ENCODE measurements at regions not wholly inside any gene's neighbourhood (a gene's known extent, or its start where the extent isn't known, plus 50 kb on each side); places are given as distances from the start of the nearest gene placed in this dataset.
"Not testable (repeated sequence)": the region's sequence is repeated elsewhere in the genome, so short reads cannot be mapped to it uniquely, and the experiment has no call there.

DNA sequence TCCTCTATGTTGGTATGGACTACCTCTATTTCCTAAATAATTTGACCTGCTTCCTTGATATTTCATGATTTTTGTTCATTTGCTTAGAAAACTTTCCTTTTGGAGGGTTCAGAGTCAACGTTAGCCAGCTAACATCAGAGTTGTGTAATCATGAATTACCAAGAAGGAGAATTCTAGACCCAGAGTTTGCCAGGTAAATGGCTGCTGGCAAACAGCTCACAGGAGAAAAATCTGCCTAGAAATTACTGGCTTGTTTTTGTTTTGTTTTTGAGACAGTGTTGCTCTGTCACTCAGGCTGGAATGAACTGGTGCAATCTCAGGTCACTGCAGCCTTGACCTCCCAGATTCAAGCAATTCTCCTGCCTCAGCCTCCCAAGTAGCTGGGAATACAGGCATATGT is 111.4 kb upstream of the SALL1 start:
- Histone ChIP-seq H3K27ac (no peak overlapping the region), H3K9me2 (ENCODE audit: insufficient read depth) (no peaks in the 10 kb centered on the region), H3K4me2 (no peak overlapping the region), H3K27me3 (ENCODE audit: insufficient read depth, low read depth) (0 out of 2 replicates have a peak, but pooled peaks cover 3% of the 10 kb centered on the region), H2AFZ (no peak overlapping the region), H3F3A (ENCODE audit: insufficient read depth, low read depth) (no peaks in the 10 kb centered on the region), H3K79me2 (ENCODE audit: low read depth) (no peaks in the 10 kb centered on the region), H3K4me3 (no peak overlapping the region), H3K36me3 (ENCODE audit: low read depth) (no peaks in the 10 kb centered on the region), H3K4me1 (replicated peaks; ENCODE audit: insufficient read depth) (no peaks in the 10 kb centered on the region), H3K9me3 (ENCODE audit: insufficient read depth, low read depth) (no peaks in the 10 kb centered on the region), H4K20me1 (ENCODE audit: insufficient read depth) (no peaks in the 10 kb centered on the region)
- CTCF ChIA-PET: no interaction called here
- no TSS peak for BruUV-seq (replicated peaks)
- DNase-seq: no peak
- intact Hi-C loops (cut with micrococcal nuclease; ENCODE audit: unreplicated experiment): no loop called here
- TF ChIP-seq, protein P1, sequence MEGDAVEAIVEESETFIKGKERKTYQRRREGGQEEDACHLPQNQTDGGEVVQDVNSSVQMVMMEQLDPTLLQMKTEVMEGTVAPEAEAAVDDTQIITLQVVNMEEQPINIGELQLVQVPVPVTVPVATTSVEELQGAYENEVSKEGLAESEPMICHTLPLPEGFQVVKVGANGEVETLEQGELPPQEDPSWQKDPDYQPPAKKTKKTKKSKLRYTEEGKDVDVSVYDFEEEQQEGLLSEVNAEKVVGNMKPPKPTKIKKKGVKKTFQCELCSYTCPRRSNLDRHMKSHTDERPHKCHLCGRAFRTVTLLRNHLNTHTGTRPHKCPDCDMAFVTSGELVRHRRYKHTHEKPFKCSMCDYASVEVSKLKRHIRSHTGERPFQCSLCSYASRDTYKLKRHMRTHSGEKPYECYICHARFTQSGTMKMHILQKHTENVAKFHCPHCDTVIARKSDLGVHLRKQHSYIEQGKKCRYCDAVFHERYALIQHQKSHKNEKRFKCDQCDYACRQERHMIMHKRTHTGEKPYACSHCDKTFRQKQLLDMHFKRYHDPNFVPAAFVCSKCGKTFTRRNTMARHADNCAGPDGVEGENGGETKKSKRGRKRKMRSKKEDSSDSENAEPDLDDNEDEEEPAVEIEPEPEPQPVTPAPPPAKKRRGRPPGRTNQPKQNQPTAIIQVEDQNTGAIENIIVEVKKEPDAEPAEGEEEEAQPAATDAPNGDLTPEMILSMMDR (conservative IDR thresholded peaks at IDR 0.05): no peak
- TF ChIP-seq EZH2 (IDR thresholded peaks at IDR 0.05; ENCODE audit: low read depth): no peak
- POLR2A ChIA-PET (ENCODE audit: unreplicated experiment): no interaction called here

DNA sequence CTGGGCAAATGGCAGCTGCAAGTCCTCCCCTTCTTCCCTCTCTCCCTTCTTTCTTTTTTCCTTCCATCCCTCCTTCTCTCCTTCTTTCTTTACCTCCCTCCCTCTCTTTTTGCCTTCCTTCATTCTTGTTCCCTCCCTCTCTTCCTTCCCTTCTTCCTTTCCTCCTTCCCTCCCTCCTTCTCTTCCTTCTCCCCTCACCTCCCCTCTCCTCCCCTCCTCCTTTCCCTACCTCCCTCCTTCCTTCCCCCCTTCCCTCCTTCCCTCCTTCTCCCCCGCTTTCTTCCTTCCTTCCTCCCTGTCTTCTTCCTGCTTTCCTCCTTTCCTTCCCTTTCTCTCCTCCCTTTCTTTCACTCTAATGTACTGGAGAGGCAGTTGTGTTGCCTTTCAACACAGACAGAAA is 110.8 kb upstream of the SALL1 start:
- no peaks in the 10 kb centered on the region for H3F3A ChIP-seq (ENCODE audit: insufficient read depth, low read depth)
- H2AFZ ChIP-seq: no peak overlapping the region
- no peaks in the 10 kb centered on the region for H3K4me1 ChIP-seq (replicated peaks; ENCODE audit: insufficient read depth)
- TF ChIP-seq, protein P1 (conservative IDR thresholded peaks at IDR 0.05): no peak
- no peak for TF ChIP-seq EZH2 (IDR thresholded peaks at IDR 0.05; ENCODE audit: low read depth)
- no peaks in the 10 kb centered on the region for H4K20me1 ChIP-seq (ENCODE audit: insufficient read depth)
- no peaks in the 10 kb centered on the region for H3K79me2 ChIP-seq (ENCODE audit: low read depth)
- H3K4me3 ChIP-seq: no peak overlapping the region
- ChIA-PET CTCF (no interaction called here), POLR2A (ENCODE audit: unreplicated experiment) (no interaction called here)
- no peak overlapping the region for H3K4me2 ChIP-seq
- no peaks in the 10 kb centered on the region for H3K9me3 ChIP-seq (ENCODE audit: insufficient read depth, low read depth)
- DNase-seq: no peak
- no peak overlapping the region for H3K27ac ChIP-seq
- H3K27me3 ChIP-seq (ENCODE audit: insufficient read depth, low read depth): 0 out of 2 replicates have a peak, but pooled peaks cover 3% of the 10 kb centered on the region
- BruUV-seq (replicated peaks): no TSS peak
- no peaks in the 10 kb centered on the region for H3K9me2 ChIP-seq (ENCODE audit: insufficient read depth)
- intact Hi-C loops (cut with micrococcal nuclease; ENCODE audit: unreplicated experiment): no loop called here
- H3K36me3 ChIP-seq (ENCODE audit: low read depth): no peaks in the 10 kb centered on the region

DNA sequence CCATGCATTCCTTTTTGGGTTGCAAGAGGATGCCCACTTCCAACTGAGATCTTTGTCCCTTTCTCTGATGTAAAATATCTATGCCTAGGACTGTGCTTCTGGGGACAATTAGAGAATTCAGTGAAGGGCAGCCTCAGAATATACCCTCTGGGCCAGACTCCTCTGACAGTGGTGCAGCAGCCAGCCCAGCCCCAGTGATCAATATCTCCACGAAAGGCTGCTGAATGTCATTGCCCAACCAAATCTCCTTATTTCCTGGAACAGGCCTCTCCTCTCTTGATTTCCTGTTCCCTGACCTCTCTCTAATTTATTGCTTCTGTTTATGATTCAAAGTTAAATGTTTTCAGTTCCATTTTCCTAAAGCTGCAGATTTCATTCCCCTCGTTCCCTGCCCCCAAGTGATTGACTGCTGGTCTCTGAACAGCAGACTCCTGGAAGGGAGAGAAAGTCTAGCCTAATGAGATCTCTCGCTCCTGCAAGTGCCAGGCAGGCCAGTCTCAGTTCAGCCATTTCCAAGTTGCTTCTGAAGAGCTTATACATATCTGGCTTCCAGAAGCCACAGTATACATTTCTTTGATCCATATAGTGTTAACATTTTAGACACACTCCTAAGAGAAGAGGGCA is 104.4 kb upstream of the SALL1 start:
- Histone ChIP-seq H3K4me1 (replicated peaks; ENCODE audit: insufficient read depth) (no peaks in the 10 kb centered on the region), H4K20me1 (ENCODE audit: insufficient read depth) (no peaks in the 10 kb centered on the region), H2AFZ (no peak overlapping the region), H3K36me3 (ENCODE audit: low read depth) (no peaks in the 10 kb centered on the region), H3K4me3 (no peak overlapping the region), H3K27me3 (ENCODE audit: insufficient read depth, low read depth) (0 out of 2 replicates have a peak, but pooled peaks cover 3% of the 10 kb centered on the region), H3K9me3 (ENCODE audit: insufficient read depth, low read depth) (no peaks in the 10 kb centered on the region), H3K4me2 (no peak overlapping the region), H3K79me2 (ENCODE audit: low read depth) (no peaks in the 10 kb centered on the region), H3F3A (ENCODE audit: insufficient read depth, low read depth) (no peaks in the 10 kb centered on the region), H3K27ac (no peak overlapping the region), H3K9me2 (ENCODE audit: insufficient read depth) (no peaks in the 10 kb centered on the region)
- TF ChIP-seq, protein P1 (conservative IDR thresholded peaks at IDR 0.05): no peak
- no peak for TF ChIP-seq EZH2 (IDR thresholded peaks at IDR 0.05; ENCODE audit: low read depth)
- DNase-seq: no peak
- ChIA-PET POLR2A (ENCODE audit: unreplicated experiment) (no interaction called here), CTCF (no interaction called here)
- intact Hi-C loops (cut with micrococcal nuclease; ENCODE audit: unreplicated experiment): no loop called here
- no TSS peak for BruUV-seq (replicated peaks)

DNA sequence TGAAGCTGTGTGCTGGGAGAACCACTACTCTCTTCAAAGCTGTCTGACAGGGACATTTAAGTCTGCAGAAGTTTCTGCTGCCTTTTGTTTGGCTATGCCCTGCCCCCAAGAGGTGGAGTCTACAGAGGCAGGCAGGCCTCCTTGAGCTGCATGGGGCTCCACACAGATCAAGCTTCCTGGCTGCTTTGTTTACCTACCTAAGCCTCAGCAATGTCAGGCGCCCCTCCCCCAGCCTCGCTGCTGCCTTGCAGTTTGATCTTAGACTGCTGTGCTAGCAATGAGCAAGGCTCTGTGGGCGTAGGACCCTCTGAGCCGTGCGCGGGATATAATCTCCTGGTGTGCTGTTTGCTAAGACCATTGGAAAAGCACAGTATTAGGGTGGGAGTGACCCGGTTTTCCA is 103.3 kb upstream of the SALL1 start:
- H3K27ac ChIP-seq; DNase-seq; H3F3A ChIP-seq (ENCODE audit: insufficient read depth, low read depth); H3K4me2 ChIP-seq; H3K27me3 ChIP-seq (ENCODE audit: insufficient read depth, low read depth); H3K4me3 ChIP-seq; H3K4me1 ChIP-seq (replicated peaks; ENCODE audit: insufficient read depth); intact Hi-C loops (cut with micrococcal nuclease; ENCODE audit: unreplicated experiment); H3K79me2 ChIP-seq (ENCODE audit: low read depth); H3K9me3 ChIP-seq (ENCODE audit: insufficient read depth, low read depth); H3K36me3 ChIP-seq (ENCODE audit: low read depth); BruUV-seq (replicated peaks); CTCF ChIA-PET; H4K20me1 ChIP-seq (ENCODE audit: insufficient read depth); POLR2A ChIA-PET (ENCODE audit: unreplicated experiment); H2AFZ ChIP-seq; H3K9me2 ChIP-seq (ENCODE audit: insufficient read depth): not testable (repeated sequence)
